ENCODE measurements at regions not wholly inside any gene's neighbourhood (a gene's known extent, or its start where the extent isn't known, plus 50 kb on each side); places are given as distances from the start of the nearest gene placed in this dataset.

DNA sequence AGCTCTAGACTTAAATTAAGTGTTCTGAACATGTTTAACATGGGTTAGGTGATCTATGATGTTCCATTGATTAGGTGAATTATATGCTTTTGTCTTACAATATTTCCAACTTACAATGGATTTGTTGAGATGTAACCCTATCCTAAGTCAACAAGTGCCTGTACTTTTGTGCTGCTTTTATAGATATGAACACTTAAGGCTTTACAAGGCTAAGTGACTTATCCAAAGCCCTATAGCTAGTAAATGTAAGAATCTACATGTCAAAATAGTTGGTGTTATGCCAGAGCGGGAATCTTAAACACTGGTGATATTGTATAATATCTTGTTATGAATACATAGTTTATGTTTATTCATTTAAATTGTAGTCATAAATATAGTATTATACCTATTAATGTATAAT lies 1629.1 kb upstream of the IGFBP7 start:
- DNase-seq (ENCODE audit: extremely low read depth, insufficient read length) = no peak
- Histone ChIP-seq H3K36me3 (ENCODE audit: control insufficient read depth, insufficient read depth, low read length) (no peaks in the 10 kb centered on the region), H3K4me3 (replicated peaks; ENCODE audit: low read depth, low read length) (no peak overlapping the region), H3K27me3 (replicated peaks; ENCODE audit: control insufficient read depth, insufficient read depth, low read length) (no peaks in the 10 kb centered on the region)
- TF ChIP-seq, protein P1, sequence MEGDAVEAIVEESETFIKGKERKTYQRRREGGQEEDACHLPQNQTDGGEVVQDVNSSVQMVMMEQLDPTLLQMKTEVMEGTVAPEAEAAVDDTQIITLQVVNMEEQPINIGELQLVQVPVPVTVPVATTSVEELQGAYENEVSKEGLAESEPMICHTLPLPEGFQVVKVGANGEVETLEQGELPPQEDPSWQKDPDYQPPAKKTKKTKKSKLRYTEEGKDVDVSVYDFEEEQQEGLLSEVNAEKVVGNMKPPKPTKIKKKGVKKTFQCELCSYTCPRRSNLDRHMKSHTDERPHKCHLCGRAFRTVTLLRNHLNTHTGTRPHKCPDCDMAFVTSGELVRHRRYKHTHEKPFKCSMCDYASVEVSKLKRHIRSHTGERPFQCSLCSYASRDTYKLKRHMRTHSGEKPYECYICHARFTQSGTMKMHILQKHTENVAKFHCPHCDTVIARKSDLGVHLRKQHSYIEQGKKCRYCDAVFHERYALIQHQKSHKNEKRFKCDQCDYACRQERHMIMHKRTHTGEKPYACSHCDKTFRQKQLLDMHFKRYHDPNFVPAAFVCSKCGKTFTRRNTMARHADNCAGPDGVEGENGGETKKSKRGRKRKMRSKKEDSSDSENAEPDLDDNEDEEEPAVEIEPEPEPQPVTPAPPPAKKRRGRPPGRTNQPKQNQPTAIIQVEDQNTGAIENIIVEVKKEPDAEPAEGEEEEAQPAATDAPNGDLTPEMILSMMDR (IDR thresholded peaks at IDR 0.05; ENCODE audit: insufficient read depth, low read length, poor library complexity, severe bottlenecking) = no peak

DNA sequence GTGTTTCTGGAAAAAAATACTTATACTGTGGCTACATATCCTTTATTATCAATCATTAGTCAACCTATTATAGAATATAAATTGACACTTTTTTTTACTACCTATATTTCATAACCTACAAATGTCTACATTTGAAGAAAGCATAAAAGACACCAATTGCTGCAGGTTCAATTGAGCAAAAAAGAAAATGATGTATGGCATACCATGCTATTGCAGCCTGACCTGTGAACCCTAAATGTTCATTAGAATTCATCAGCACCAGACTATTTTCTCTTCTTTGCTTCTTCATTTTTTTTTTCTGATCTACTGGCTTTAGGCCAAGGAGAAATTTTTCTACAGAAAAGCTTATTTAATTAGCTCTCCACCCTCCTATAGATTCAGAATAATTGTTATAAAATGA lies 1628.2 kb upstream of the IGFBP7 start:
- Histone ChIP-seq H3K4me3 (replicated peaks; ENCODE audit: low read depth, low read length) (no peak overlapping the region), H3K36me3 (ENCODE audit: control insufficient read depth, insufficient read depth, low read length) (no peaks in the 10 kb centered on the region), H3K27me3 (replicated peaks; ENCODE audit: control insufficient read depth, insufficient read depth, low read length) (no peaks in the 10 kb centered on the region)
- no peak for DNase-seq (ENCODE audit: extremely low read depth, insufficient read length)
- TF ChIP-seq, protein P1 (IDR thresholded peaks at IDR 0.05; ENCODE audit: insufficient read depth, low read length, poor library complexity, severe bottlenecking) = no peak

DNA sequence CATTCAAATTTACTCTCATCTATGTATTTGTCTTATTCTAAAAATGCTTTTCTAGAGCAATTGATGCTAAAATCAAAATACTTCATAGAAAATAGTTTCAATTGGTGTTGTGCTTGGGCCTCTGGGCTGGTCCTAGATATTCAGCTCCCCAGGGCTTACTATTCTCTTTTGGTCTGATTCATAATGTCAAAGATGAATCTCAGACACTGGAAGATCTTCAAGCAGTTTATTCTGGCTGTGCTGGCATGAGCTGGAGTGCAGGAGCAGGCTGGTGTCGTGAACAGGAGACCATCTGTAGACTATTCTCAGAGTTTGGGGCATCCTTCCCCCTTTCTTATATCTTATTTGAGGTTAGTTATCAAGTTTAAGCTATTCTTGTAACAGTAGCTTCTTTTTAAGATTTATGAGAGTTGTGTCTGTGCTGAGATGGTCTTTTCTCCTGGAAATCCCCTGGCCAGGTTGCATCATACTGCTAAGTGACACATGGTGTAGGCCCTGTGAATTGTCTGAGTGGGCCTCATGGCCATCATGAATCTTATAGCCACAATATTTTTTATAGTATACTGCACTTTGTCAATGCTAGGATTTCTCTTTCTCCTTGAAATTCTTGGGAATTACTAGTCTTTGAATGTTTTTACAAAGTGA lies 1624.0 kb upstream of the IGFBP7 start:
- TF ChIP-seq, protein P1 (IDR thresholded peaks at IDR 0.05; ENCODE audit: insufficient read depth, low read length, poor library complexity, severe bottlenecking) = no peak
- Histone ChIP-seq H3K36me3 (ENCODE audit: control insufficient read depth, insufficient read depth, low read length) (no peaks in the 10 kb centered on the region), H3K4me3 (replicated peaks; ENCODE audit: low read depth, low read length) (no peak overlapping the region), H3K27me3 (replicated peaks; ENCODE audit: control insufficient read depth, insufficient read depth, low read length) (no peaks in the 10 kb centered on the region)
- no peak for DNase-seq (ENCODE audit: extremely low read depth, insufficient read length)

DNA sequence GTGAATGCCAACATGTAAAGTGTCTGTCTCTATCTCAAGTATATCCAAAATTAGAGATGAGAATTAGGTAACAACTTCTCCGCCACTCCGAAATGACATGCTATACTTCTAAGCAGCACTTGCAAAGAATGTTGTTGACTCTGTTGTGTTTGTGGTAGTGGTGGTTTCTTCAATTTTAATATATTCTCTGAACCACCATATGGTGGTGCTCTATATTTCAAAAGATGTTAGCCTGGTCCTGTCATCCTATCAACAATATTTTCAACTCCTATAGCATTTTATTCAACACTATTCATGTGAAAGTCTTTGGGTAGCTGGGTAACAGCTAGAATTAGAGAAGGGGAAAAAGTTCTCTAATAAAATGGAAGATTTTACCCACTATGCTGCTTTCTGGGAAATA lies 1622.8 kb upstream of the IGFBP7 start:
- TF ChIP-seq, protein P1 (IDR thresholded peaks at IDR 0.05; ENCODE audit: insufficient read depth, low read length, poor library complexity, severe bottlenecking) = no peak
- no peaks in the 10 kb centered on the region for H3K27me3 ChIP-seq (replicated peaks; ENCODE audit: control insufficient read depth, insufficient read depth, low read length)
- no peak overlapping the region for H3K4me3 ChIP-seq (replicated peaks; ENCODE audit: low read depth, low read length)
- H3K36me3 ChIP-seq (ENCODE audit: control insufficient read depth, insufficient read depth, low read length) = no peaks in the 10 kb centered on the region
- no peak for DNase-seq (ENCODE audit: extremely low read depth, insufficient read length)

DNA sequence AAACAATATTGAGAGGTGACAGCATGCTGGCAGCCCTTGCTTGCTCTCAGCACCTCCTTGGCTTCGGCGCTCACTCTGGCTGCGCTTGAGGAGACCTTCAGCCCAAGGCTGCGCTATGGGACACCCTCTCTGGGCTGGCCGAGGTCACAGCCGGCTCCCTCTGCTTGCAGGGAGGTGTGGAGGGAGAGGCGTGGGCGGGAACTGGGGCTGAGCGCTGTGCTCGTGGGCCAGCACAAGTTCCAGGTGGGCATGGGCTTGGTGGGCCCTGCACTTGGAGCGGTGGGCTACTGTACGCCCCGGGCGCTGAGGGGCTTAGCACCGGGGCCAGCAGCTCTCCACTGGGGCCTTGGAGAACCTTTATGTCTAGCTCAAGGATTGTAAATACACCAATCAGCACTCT lies 1613.8 kb upstream of the IGFBP7 start:
- no peaks in the 10 kb centered on the region for H3K27me3 ChIP-seq (replicated peaks; ENCODE audit: control insufficient read depth, insufficient read depth, low read length)
- H3K36me3 ChIP-seq (ENCODE audit: control insufficient read depth, insufficient read depth, low read length) = no peaks in the 10 kb centered on the region
- no peak overlapping the region for H3K4me3 ChIP-seq (replicated peaks; ENCODE audit: low read depth, low read length)
- TF ChIP-seq, protein P1 (IDR thresholded peaks at IDR 0.05; ENCODE audit: insufficient read depth, low read length, poor library complexity, severe bottlenecking) = no peak
- no peak for DNase-seq (ENCODE audit: extremely low read depth, insufficient read length)

DNA sequence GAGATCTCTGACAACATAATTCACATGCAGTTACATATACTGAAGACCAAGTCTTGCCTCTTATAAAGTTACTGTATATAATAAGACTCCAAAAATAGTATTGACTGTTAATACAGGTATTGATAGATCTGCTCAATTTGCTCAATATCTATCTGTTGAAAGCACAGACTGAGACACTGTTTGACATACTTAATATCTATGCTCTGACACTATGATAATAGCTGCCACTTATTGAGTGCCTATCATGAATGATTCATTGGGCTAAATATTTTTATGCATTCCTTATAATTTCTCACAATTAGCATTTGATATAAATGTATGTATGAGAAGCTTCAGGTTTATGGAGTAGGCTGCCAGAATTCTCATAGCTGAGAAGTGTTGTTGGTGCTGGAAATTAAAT lies 1600.9 kb upstream of the IGFBP7 start:
- no peak for DNase-seq (ENCODE audit: extremely low read depth, insufficient read length)
- Histone ChIP-seq H3K36me3 (ENCODE audit: control insufficient read depth, insufficient read depth, low read length) (no peaks in the 10 kb centered on the region), H3K4me3 (replicated peaks; ENCODE audit: low read depth, low read length) (no peak overlapping the region), H3K27me3 (replicated peaks; ENCODE audit: control insufficient read depth, insufficient read depth, low read length) (no peaks in the 10 kb centered on the region)
- TF ChIP-seq, protein P1 (IDR thresholded peaks at IDR 0.05; ENCODE audit: insufficient read depth, low read length, poor library complexity, severe bottlenecking) = no peak

Data from GM06990 (cell line).